ENCODE measurements at regions not wholly inside any gene's neighbourhood (a gene's known extent, or its start where the extent isn't known, plus 50 kb on each side); places are given as distances from the start of the nearest gene placed in this dataset.
A peak's percentile ranks its signal among the peaks of the same experiment; 100 is the strongest.
"Not testable (repeated sequence)": the region's sequence is repeated elsewhere in the genome, so short reads cannot be mapped to it uniquely, and the experiment has no call there.

DNA sequence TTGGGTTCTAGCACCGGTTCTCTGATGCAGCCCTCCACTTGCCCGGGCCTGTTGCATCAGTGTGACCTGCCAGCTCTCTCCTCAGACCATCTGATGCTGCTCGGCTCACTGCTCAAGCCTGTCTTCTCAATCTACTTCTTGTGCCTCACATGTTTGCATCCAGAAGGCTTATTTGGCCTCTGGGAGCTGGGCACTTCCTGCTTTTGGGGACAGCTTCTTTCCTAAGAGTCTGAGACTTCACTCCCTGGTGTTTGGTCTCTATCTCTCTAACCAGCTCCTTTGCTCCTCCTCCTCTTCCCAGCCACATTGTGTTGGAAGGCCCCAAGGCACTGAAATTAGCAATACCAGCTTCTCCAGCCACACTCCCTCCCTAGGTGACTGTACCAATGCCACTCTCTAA is 212.8 kb downstream of the CDCA7 start:
- Histone ChIP-seq H3K27me3 (no peaks in the 10 kb centered on the region), H3K4me1 (ENCODE audit: low read depth) (peaks cover 4% of the 10 kb centered on the region), H3K9me3 (ENCODE audit: low read depth) (no peaks in the 10 kb centered on the region), H3K4me3 (no peak overlapping the region), H3K36me3 (no peaks in the 10 kb centered on the region), H3K27ac (no peak overlapping the region)
- no peak for DNase-seq (ENCODE audit: low read depth in 1 of 2, low spot score in 1 of 2)
- TF ChIP-seq, protein P1, sequence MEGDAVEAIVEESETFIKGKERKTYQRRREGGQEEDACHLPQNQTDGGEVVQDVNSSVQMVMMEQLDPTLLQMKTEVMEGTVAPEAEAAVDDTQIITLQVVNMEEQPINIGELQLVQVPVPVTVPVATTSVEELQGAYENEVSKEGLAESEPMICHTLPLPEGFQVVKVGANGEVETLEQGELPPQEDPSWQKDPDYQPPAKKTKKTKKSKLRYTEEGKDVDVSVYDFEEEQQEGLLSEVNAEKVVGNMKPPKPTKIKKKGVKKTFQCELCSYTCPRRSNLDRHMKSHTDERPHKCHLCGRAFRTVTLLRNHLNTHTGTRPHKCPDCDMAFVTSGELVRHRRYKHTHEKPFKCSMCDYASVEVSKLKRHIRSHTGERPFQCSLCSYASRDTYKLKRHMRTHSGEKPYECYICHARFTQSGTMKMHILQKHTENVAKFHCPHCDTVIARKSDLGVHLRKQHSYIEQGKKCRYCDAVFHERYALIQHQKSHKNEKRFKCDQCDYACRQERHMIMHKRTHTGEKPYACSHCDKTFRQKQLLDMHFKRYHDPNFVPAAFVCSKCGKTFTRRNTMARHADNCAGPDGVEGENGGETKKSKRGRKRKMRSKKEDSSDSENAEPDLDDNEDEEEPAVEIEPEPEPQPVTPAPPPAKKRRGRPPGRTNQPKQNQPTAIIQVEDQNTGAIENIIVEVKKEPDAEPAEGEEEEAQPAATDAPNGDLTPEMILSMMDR (IDR thresholded peaks at IDR 0.05; ENCODE audit: low read depth, low read length): no peak

DNA sequence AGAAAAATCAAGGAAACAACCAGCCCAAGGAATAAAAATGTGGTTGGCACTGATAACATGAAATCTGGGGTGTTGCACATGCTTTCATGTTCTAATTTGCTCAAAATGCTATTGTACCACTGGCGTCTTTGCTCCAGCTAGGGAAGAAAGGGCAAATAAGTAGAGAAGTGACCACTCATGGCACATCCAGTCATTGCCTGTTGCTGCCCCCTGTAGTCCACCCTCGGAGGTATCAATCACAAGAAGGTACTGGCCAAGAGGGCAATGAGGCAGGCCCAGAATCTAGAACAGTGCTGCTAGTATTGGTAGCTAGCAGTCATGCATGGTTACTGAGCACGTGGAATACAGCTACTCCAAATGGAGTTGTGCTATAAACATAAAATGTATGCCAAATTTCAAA is 213.4 kb downstream of the CDCA7 start:
- TF ChIP-seq, protein P1 (IDR thresholded peaks at IDR 0.05; ENCODE audit: low read depth, low read length): peak; percentile 28
- H3K27ac ChIP-seq: no peak overlapping the region
- no peak overlapping the region for H3K4me3 ChIP-seq
- no peaks in the 10 kb centered on the region for H3K9me3 ChIP-seq (ENCODE audit: low read depth)
- DNase-seq (ENCODE audit: low read depth in 1 of 2, low spot score in 1 of 2): peak; percentile 24 to 72
- peaks cover 5% of the 10 kb centered on the region for H3K4me1 ChIP-seq (ENCODE audit: low read depth)
- H3K36me3 ChIP-seq: no peaks in the 10 kb centered on the region
- no peaks in the 10 kb centered on the region for H3K27me3 ChIP-seq

DNA sequence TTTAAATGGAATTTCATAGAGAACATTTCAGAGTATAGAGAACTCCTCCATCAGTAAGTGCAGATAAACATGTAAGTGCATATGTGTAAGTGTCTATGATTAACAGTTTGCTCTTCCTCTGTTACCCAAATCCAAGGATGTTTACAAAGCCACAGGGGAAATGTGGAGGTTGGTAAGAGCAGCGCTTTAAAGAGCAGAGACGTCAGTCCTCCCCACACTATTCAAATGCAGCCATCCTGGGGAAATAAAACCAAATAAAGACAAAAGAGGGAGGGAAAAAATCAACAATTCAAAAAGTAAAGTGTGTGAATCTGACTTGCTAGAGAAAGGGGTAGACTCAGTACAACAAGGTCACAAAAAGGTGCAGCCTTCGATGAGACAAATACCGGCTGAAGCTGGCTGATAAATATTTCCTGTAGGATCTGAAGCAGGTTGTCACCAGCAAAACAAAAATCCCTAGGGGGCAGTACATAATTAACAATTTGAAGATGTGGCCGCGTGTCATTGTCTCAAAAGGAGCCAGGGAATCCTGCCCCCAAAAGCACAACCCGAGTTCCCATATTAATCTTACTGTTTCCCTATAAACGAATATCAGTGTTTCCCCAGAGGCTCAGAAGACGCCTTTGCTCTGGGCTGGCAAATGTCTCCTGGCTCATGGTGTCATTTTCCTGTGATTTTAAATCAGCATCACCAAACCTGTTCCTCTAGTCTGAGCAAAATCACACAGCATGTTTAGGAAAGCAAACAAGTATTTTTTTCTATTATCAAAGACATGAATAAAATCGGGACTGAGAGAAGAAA is 216.5 kb downstream of the CDCA7 start:
- Histone ChIP-seq H3K4me1 (ENCODE audit: low read depth) (peaks cover 5% of the 10 kb centered on the region), H3K4me3 (no peak overlapping the region), H3K27me3 (no peaks in the 10 kb centered on the region), H3K36me3 (no peaks in the 10 kb centered on the region), H3K9me3 (ENCODE audit: low read depth) (no peaks in the 10 kb centered on the region), H3K27ac (no peak overlapping the region)
- peak; percentile 52 to 62 for DNase-seq (ENCODE audit: low read depth in 1 of 2, low spot score in 1 of 2)
- TF ChIP-seq, protein P1 (IDR thresholded peaks at IDR 0.05; ENCODE audit: low read depth, low read length): peak; percentile 30

DNA sequence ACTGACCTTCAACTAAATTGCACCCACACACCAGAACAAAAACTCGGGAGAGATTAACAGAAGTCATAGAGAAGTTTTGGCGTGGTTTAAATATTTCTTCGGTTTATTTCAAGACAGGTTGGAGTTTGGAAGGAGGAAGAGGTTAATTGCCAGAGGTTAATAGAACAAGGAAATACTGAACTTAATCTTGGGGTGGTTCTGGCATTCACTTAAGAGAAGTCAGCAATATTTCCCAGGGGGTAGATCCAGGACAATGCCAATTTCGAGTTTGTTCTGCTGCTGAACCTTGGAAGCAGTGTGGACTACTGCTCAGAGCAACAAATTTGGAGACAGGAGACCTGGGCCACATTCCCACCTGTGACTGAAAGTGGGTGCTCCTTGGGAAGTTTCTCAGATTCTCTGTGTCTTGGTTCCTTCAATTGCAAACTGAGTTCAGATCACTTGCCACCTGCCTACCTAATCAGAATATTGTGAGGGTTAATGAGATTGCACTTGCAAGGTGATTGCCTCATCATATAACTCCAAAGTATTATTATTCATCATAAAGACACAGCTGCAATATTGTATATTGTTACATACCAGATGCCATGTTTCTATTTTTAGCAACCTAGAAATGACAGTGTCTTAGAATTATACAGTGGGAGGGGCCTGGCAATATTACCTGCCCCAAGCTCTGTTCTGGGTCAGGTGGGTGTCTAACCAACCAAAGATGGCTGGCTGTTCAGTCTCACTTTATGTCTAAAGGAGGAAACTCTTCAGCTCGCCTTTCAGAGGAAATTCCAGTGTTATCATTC is 217.4 kb downstream of the CDCA7 start:
- TF ChIP-seq, protein P1 (IDR thresholded peaks at IDR 0.05; ENCODE audit: low read depth, low read length): no peak
- H3K27ac ChIP-seq: no peak overlapping the region
- DNase-seq (ENCODE audit: low read depth in 1 of 2, low spot score in 1 of 2): peak in 1 of 2 donors; percentile 34
- no peaks in the 10 kb centered on the region for H3K27me3 ChIP-seq
- H3K9me3 ChIP-seq (ENCODE audit: low read depth): no peaks in the 10 kb centered on the region
- H3K36me3 ChIP-seq: no peaks in the 10 kb centered on the region
- no peak overlapping the region for H3K4me3 ChIP-seq
- peaks cover 5% of the 10 kb centered on the region for H3K4me1 ChIP-seq (ENCODE audit: low read depth)

DNA sequence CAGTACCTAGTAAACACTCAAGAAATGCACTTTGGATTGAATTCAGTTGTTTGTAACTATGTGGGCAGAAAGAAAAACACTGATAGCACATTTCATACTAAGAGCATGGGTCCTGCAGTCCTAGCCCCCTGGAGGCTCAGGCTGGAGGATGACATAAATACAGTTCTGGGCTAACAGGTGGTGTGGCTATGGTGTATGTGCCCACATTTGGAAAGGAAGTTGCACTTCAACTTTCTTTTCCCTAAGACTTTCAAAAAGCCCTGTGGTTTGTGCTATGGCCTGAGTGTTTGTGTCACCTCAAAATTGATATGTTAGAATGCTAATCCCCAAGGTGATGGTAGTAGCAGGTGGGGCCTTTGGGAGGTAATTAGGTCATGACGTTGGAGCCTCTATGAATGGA is 218.2 kb downstream of the CDCA7 start:
- TF ChIP-seq, protein P1 (IDR thresholded peaks at IDR 0.05; ENCODE audit: low read depth, low read length): no peak
- Histone ChIP-seq H3K9me3 (ENCODE audit: low read depth) (no peaks in the 10 kb centered on the region), H3K4me1 (ENCODE audit: low read depth) (peaks cover 5% of the 10 kb centered on the region), H3K27ac (no peak overlapping the region), H3K27me3 (no peaks in the 10 kb centered on the region), H3K36me3 (no peaks in the 10 kb centered on the region), H3K4me3 (no peak overlapping the region)
- DNase-seq (ENCODE audit: low read depth in 1 of 2, low spot score in 1 of 2): peak in 1 of 2 donors; percentile 19

DNA sequence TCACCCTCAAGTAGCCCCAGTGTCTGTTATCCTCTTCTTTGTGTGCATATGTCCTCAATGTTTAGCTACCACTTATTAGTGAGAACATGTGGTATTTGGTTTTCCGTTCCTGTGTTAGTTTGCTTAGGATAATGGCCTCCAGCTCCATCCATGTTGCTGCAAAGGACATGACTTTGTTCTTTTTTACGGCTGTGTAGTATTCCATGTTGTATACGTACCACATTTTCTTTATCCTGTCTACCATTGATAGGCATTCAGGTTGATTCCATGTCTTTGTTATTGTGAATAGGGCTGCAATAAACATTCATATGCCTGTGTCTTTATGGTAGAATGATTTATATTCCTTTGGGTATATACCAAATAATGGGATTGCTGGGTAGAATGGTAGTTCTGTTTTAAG is 219.1 kb downstream of the CDCA7 start:
- not testable (repeated sequence) for H3K4me1 ChIP-seq (ENCODE audit: low read depth); H3K36me3 ChIP-seq; H3K9me3 ChIP-seq (ENCODE audit: low read depth); DNase-seq (ENCODE audit: low read depth in 1 of 2, low spot score in 1 of 2); H3K27me3 ChIP-seq; H3K4me3 ChIP-seq; H3K27ac ChIP-seq

All from cardiac muscle cell (in vitro differentiated cells and primary cell).